ENCODE measurements at regions not wholly inside any gene's neighbourhood (a gene's known extent, or its start where the extent isn't known, plus 50 kb on each side); places are given as distances from the start of the nearest gene placed in this dataset.

DNA sequence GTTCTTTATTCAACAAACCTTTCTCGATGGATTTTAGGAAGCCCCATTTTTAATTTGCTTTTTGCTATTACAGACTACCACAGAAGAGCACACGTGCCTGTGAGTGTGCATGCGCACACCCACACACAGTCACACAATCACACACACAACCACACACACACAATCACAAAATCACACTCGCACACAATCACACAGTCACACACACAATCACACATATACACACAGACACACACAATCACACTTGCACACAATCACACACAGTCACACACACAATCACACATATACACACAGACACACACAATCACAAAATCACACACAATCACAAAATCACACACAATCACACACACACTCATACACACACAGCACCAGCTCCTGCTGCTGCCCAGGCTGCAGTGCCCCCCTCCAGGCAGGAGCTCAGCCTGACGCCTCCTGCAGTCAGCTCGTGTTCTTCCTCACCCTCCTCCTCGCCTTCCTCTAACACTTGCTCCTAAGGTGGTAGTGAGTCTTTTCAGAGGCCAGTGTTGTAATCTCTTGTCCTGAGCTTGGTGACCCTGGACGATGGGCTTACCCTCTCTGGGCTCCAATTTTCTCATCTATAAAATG lies 125.0 kb upstream of the SOX1 start:
- H3K9me3 ChIP-seq = no peaks in the 10 kb centered on the region
- H3K27ac ChIP-seq = no peak overlapping the region
- H3K27me3 ChIP-seq (ENCODE audit: low read depth) = peaks cover 11% of the 10 kb centered on the region
- ATAC-seq = no peak
- H3K36me3 ChIP-seq = no peaks in the 10 kb centered on the region
- no peaks in the 10 kb centered on the region for H3K4me1 ChIP-seq
- no peak for DNase-seq
- intact Hi-C loops (cut with DNase I) = no loop called here
- TF ChIP-seq, protein P1, sequence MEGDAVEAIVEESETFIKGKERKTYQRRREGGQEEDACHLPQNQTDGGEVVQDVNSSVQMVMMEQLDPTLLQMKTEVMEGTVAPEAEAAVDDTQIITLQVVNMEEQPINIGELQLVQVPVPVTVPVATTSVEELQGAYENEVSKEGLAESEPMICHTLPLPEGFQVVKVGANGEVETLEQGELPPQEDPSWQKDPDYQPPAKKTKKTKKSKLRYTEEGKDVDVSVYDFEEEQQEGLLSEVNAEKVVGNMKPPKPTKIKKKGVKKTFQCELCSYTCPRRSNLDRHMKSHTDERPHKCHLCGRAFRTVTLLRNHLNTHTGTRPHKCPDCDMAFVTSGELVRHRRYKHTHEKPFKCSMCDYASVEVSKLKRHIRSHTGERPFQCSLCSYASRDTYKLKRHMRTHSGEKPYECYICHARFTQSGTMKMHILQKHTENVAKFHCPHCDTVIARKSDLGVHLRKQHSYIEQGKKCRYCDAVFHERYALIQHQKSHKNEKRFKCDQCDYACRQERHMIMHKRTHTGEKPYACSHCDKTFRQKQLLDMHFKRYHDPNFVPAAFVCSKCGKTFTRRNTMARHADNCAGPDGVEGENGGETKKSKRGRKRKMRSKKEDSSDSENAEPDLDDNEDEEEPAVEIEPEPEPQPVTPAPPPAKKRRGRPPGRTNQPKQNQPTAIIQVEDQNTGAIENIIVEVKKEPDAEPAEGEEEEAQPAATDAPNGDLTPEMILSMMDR (IDR thresholded peaks at IDR 0.05) = no peak
- no peak overlapping the region for H3K4me3 ChIP-seq

DNA sequence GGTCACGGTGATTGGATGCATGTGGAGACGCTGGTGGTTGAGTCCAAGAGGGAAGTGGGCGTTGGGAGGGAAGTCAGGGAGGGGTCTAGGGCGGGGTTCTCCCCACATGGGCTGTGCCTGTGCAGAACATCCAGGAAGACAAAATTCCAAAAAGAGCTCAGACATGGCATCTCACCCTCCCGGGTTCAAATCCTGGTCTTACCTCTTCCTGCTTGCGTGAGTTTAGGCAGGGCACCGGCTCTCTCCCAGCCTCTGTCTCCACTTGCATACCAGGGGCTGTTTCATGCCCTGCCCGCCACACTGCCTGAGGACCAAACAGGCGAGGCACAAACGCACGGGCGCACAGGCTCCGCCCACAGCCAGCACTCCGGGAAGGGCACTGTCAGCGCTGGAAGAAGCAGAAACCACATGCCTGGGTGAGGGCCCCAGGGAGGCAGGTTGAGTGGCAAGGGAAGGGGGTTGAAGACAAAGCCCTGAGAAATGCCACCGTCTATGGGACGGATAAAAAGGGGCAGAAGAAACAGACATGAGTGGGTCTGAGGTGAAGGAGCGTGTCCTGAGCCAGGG lies 123.6 kb upstream of the SOX1 start:
- Histone ChIP-seq H3K4me1 (no peaks in the 10 kb centered on the region), H3K4me3 (no peak overlapping the region), H3K27ac (no peak overlapping the region), H3K36me3 (no peaks in the 10 kb centered on the region), H3K9me3 (no peaks in the 10 kb centered on the region), H3K27me3 (ENCODE audit: low read depth) (peaks cover 11% of the 10 kb centered on the region)
- intact Hi-C loops (cut with DNase I) = no loop called here
- ATAC-seq (no peak), DNase-seq (no peak)
- TF ChIP-seq, protein P1 (IDR thresholded peaks at IDR 0.05) = no peak

DNA sequence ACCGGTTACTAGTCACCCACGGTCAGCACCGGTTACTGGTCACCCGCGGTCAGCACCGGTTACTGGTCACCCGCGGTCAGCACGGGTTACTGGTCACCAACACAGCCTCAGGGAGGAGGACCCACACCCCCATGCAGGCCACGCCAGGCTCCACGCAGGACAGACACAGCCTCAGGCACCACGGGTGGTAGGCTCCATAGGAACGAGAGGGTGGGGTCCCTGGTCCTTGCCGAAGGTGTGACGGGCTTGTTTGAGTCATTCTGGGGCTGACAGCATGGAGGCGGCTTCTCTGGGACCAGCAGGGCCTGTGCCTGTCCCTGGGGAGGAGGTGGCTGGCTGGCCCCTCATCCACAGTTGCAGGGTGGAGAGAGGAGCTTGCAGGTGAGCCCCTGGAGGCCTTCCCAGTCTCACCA lies 122.8 kb upstream of the SOX1 start:
- TF ChIP-seq, protein P1 (IDR thresholded peaks at IDR 0.05) = no peak
- ATAC-seq (no peak), DNase-seq (no peak)
- no peaks in the 10 kb centered on the region for H3K36me3 ChIP-seq
- intact Hi-C loops (cut with DNase I) = no loop called here
- no peaks in the 10 kb centered on the region for H3K9me3 ChIP-seq
- no peaks in the 10 kb centered on the region for H3K4me1 ChIP-seq
- H3K27me3 ChIP-seq (ENCODE audit: low read depth) = peaks cover 4% of the 10 kb centered on the region
- H3K27ac ChIP-seq = no peak overlapping the region
- no peak overlapping the region for H3K4me3 ChIP-seq

DNA sequence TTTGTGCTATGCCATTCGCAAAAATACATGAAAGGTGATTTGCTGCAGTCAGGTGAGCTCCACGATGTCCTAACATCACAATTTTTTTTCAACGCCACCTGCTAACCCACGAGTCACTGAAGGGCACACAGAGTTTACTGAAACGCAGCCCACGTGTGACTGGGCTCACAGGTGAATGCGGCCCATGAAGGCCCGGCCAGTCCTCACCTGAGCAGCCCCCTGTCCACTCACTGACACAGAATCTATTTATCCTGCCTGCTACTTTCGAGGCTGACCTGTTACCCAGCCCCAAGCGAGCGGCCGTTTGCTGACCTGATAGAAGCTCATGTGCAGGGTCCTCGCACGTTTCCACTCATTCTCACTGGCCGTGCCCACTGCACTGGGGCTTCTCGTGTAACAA lies 121.9 kb upstream of the SOX1 start:
- Histone ChIP-seq H3K4me3 (no peak overlapping the region), H3K36me3 (no peaks in the 10 kb centered on the region), H3K27me3 (ENCODE audit: low read depth) (no peaks in the 10 kb centered on the region), H3K27ac (no peak overlapping the region), H3K4me1 (no peaks in the 10 kb centered on the region), H3K9me3 (no peaks in the 10 kb centered on the region)
- TF ChIP-seq, protein P1 (IDR thresholded peaks at IDR 0.05) = no peak
- DNase-seq (no peak), ATAC-seq (no peak)
- intact Hi-C loops (cut with DNase I) = no loop called here

DNA sequence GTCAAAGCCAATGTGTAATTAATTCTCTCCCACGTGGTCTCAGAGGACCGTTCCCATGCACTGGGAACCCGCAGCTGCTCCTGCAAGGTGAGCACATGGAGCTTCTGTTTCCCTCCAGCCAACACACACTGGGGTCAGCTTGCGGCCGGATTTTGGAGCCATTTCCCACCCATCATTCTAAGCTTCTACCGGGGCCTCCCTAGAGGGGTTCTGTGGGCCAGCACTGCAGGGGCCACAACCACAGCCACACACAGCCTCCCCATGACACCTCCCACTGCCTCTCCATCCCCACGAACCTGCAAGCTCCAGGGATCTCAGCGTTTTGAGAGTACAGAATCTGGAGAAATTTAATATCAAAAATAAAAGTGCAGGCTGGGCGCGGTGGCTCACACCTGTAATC lies 120.7 kb upstream of the SOX1 start:
- DNase-seq (no peak), ATAC-seq (no peak)
- Histone ChIP-seq H3K4me3 (no peak overlapping the region), H3K36me3 (no peaks in the 10 kb centered on the region), H3K4me1 (no peaks in the 10 kb centered on the region), H3K9me3 (no peaks in the 10 kb centered on the region), H3K27ac (no peak overlapping the region), H3K27me3 (ENCODE audit: low read depth) (no peaks in the 10 kb centered on the region)
- TF ChIP-seq, protein P1 (IDR thresholded peaks at IDR 0.05) = no peak
- intact Hi-C loops (cut with DNase I) = no loop called here

Data from lower lobe of right lung (tissue), 2 donors.